ENCODE measurements at regions not wholly inside any gene's neighbourhood (a gene's known extent, or its start where the extent isn't known, plus 50 kb on each side); places are given as distances from the start of the nearest gene placed in this dataset.

DNA sequence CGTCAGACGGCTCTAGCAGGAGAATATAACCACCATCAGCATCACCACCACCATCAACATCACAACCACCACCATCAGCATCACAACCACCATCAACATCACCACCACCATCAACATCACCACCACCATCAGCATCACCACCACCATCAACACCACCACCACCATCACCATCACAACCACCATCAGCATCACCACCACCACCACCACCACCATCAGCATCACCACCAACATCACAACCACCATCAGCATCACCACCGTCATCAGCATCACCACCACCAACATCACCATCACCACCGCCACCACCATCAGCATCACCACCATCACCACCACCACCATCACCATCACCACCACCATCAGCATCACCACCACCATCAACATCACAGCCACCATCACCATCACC lies 210.7 kb downstream of the C9orf50 start:
- no peak overlapping the region for H3K4me3 ChIP-seq
- 55% methylated on average over 4 of the region's 4 CpGs for WGBS
- intact Hi-C loops (cut with DNase I) = loop anchor here (5.0 kb wide), 2 partner anchors 73 to 87 kb away; no protein-coding TSS in a partner anchor
- peaks cover 36 to 51% (median 39%) of the 10 kb centered on the region in 4 donors for H3K4me1 ChIP-seq
- no peak for TF ChIP-seq EP300 (IDR thresholded peaks at IDR 0.05)
- no peak for TF ChIP-seq CTCF (IDR thresholded peaks at IDR 0.05)
- no peak for TF ChIP-seq POLR2A (IDR thresholded peaks at IDR 0.05; ENCODE audit: low read depth)
- TF ChIP-seq POLR2AphosphoS5 (IDR thresholded peaks at IDR 0.05) = no peak
- H3K9me3 ChIP-seq = no peaks in the 10 kb centered on the region
- H3K27ac ChIP-seq (replicated peaks in 1 of 4) = no peak overlapping the region
- no peak for DNase-seq (ENCODE audit: extremely low spot score)
- H3K36me3 ChIP-seq = no peaks in the 10 kb centered on the region
- no peaks in the 10 kb centered on the region for H3K27me3 ChIP-seq

DNA sequence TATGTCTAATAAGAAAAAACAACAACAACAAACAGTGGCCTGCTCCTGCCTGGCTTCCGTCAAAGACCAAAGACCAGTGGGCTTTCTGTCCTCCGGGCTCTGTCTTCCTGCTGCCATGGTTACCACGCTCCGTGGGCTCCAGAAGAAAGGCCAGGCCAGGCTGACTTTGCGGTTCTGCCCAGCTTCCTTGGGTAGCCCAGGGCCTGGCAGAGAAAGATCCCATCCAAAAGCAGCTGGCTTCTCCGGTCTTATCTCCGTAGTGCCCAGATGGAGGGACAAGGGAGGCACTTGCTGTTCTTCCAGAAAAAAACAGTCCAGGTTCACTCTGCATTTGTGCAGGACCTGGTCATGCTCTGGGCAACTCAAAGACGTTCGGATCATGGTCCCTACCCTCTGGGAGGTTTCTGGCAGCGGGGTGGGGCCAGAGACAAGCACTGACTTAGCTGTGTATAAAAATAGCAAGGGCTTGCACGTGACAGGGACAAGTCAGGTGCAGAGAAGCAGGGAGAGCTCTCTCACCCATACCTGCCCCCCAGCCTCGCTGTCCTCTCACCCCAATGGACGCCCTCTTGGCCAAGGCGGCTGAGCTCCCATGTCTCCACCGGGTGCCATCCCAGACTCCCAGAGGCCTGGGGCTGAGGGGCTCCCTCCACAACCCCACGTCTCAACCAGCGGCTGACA lies 212.2 kb downstream of the C9orf50 start:
- no peak overlapping the region for H3K4me3 ChIP-seq
- DNase-seq (ENCODE audit: extremely low spot score) = no peak
- H3K27me3 ChIP-seq = no peaks in the 10 kb centered on the region
- H3K36me3 ChIP-seq = no peaks in the 10 kb centered on the region
- peak overlapping the region in 3 of 4 donors; percentile 25 to 36 (median 27) for H3K27ac ChIP-seq (replicated peaks in 1 of 4)
- no peaks in the 10 kb centered on the region for H3K9me3 ChIP-seq
- H3K4me1 ChIP-seq = peaks cover 23 to 50% (median 27%) of the 10 kb centered on the region in 4 donors
- TF ChIP-seq POLR2AphosphoS5 (IDR thresholded peaks at IDR 0.05) (peak in 1 of 2 donors; percentile 37), EP300 (IDR thresholded peaks at IDR 0.05) (no peak), CTCF (IDR thresholded peaks at IDR 0.05) (no peak), POLR2A (IDR thresholded peaks at IDR 0.05; ENCODE audit: low read depth) (no peak)
- 72% methylated on average over 16 of the region's 17 CpGs for WGBS
- intact Hi-C loops (cut with DNase I) = no loop called here

- Histone ChIP-seq H3K27me3 (no peaks in the 10 kb centered on the region), H3K36me3 (no peaks in the 10 kb centered on the region), H3K4me1 (peaks cover 26 to 57% (median 32%) of the 10 kb centered on the region in 4 donors), H3K27ac (replicated peaks in 1 of 4) (no peak overlapping the region), H3K4me3 (no peak overlapping the region), H3K9me3 (no peaks in the 10 kb centered on the region)
- WGBS = 83% methylated on average over 4 of the region's 5 CpGs
- TF ChIP-seq POLR2AphosphoS5 (IDR thresholded peaks at IDR 0.05) (no peak), EP300 (IDR thresholded peaks at IDR 0.05) (no peak), CTCF (IDR thresholded peaks at IDR 0.05) (no peak), POLR2A (IDR thresholded peaks at IDR 0.05; ENCODE audit: low read depth) (no peak)
- intact Hi-C loops (cut with DNase I) = no loop called here
- DNase-seq (ENCODE audit: extremely low spot score) = no peak
Observed at GRCh38 chr9:129407905-129408452, 212.9 kb downstream of the C9orf50 start.

- Histone ChIP-seq H3K4me3 (no peak overlapping the region), H3K36me3 (no peaks in the 10 kb centered on the region), H3K27me3 (no peaks in the 10 kb centered on the region), H3K9me3 (no peaks in the 10 kb centered on the region), H3K27ac (replicated peaks in 1 of 4) (no peak overlapping the region), H3K4me1 (peaks cover 20 to 56% (median 38%) of the 10 kb centered on the region in 4 donors)
- no peak for TF ChIP-seq CTCF (IDR thresholded peaks at IDR 0.05)
- TF ChIP-seq POLR2A (IDR thresholded peaks at IDR 0.05; ENCODE audit: low read depth) = no peak
- TF ChIP-seq EP300 (IDR thresholded peaks at IDR 0.05) = no peak
- no peak for TF ChIP-seq POLR2AphosphoS5 (IDR thresholded peaks at IDR 0.05)
- intact Hi-C loops (cut with DNase I) = no loop called here
- WGBS = 88% methylated on average over 17 of the region's 25 CpGs
- no peak for DNase-seq (ENCODE audit: extremely low spot score)
Observed at GRCh38 chr9:129406278-129407225, 214.3 kb downstream of the C9orf50 start.

All from esophagus muscularis mucosa (tissue), 4 donors.